HG03175 (cell line): ENCODE measurements at regions not wholly inside any gene's neighbourhood (a gene's known extent, or its start where the extent isn't known, plus 50 kb on each side); places are given as distances from the start of the nearest gene placed in this dataset.

Experiments used
- ATAC-seq: cut with Tn5 transposase; IDR thresholded peaks from one replicate; pipeline ENCODE4 v1.9.1; 2021; ENCODE audit warnings: mild to moderate bottlenecking, moderate library complexity; ENCODE audit not compliant: unreplicated experiment

DNA sequence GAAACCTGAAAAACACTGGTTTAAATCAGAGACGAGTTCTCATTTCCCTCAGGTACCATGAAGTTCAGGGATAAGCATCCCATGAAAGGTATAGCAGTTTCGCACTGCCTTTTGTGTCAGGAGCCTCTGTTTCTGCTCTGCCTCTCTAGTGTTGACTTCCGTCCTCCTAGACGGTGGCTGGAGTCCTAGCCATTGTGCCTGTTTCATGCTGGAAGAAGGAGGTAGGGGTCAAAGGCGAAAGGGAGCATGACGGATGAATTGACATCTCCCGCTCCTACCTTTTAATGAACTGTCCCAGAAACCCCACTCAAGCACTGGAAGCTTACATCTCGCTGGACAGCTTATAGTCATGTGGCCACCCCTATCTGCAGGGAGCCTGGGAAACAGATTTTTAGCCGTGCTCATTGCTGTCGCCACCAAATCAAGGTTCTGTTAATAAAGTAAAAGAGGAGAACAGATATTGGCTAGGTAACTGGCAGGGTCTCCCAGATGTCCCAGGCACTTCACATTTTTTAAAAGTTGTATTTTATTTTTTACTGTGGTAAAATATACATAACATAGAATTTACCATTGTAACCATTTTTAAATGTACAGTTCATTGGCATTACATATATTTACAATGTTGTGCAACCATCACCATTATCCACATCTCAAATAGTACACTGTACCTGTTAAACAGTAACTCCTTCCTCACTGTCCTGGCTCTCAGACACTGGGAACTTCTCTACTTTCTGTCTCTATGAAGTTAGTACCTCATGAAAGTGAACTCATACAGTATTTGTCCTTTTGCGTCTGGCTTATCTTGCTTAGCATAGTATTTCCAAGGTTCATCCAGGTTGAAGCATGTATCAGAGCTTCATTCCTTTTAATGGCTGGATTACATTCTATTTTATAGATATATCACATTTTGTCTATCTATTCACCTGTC is 55.0 kb upstream of the CTLA4 start:
- no peak for ATAC-seq

GRCh38 chr2:203813684-203814083 is 53.9 kb upstream of the CTLA4 start:
- ATAC-seq = no peak

DNA sequence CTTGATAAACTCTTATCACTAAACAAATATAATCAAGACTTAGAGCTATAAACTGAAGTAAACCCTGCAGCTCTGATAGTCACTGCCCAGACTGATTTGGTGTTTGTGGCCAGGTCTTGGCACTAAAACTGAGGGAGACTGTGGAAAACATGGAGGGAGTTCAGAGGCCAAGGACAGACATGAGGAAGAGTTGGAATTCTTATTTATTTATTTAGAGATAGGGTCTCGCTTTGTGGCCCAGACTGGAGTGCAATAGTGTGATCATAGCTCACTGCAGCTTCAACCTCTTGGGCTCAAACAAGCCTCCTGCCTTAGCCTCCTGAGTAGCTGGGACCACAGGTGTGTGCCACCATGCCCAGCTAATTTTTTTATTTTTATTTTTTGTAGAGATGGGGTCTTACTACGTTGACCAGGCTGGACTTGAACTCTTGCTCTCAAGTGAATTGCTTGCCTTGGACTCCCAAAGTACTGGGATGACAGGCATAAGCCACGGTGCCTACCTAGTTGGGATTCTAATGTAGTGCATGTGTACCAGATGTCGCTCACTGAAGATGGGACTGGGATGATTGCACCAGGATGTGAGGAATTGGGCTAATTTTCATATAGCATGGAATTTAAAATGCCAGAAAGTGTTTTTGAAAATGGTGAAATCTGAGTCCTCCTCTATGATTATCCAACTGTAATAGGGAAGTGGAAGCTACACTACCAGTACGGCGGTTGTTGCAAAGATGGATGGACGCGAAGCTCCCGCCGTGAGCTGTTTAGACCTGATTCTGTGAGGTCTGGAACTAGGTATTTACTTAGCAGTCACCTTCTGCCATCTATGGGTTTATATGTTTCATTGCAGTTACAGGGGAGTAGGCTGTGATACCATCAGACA is 52.7 kb upstream of the CTLA4 start:
- ATAC-seq = peak; percentile 77

DNA sequence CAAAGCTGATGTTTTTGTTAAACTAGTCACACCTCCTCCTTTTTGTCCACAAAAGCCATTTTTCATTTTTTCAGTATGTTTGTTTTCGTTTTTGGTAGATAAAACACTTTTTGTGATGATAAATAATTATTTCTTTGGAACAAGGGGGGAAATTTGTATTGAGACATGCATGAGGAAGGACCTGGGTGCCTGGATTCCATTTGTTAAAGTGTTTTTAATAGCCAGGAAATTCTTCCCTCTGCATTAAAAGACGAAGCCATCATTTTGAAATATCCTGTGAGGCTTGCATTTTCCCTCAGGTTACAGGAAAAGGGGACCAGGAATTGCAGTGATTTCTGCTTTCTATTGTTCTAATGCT is 52.1 kb upstream of the CTLA4 start:
- ATAC-seq = no peak

DNA sequence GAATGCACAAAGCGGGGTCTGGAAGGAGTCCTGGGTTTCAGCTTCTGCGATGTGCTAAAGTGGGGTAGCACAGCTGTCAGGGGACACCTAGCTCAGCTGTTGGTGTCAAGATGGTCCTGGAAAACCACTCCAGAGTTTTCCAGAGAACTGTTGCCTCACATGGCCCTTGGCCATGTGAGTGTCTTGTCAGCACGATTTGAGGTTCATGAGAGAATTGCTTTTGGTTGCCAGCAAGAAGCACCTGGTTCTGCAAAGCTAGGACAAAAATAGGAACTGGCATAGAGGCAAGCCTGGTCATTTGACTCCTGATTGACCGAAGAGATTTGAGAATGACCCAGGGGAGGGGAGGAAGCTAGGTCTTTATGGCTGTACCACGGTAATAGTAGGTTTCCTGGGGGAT is 50.4 kb upstream of the CTLA4 start:
- ATAC-seq = no peak
